NT2/D1 (cell line): ENCODE measurements at regions not wholly inside any gene's neighbourhood (a gene's known extent, or its start where the extent isn't known, plus 50 kb on each side); places are given as distances from the start of the nearest gene placed in this dataset.

Experiments
- SUZ12 ChIP-seq: IDR thresholded peaks from 2 replicates; pipeline ENCODE4 v1.6.1; 2011; ENCODE audit not compliant: insufficient read length, insufficient read depth; ENCODE audit errors: extremely low read depth
- YY1 ChIP-seq: IDR thresholded peaks from 2 replicates; pipeline ENCODE4 v1.6.1; 2011; ENCODE audit not compliant: insufficient read length, insufficient read depth
- ZNF274 ChIP-seq: IDR thresholded peaks from 2 replicates; pipeline ENCODE4 v1.6.1; 2011; ENCODE audit warnings: mild to moderate bottlenecking, low read depth, low read length

DNA sequence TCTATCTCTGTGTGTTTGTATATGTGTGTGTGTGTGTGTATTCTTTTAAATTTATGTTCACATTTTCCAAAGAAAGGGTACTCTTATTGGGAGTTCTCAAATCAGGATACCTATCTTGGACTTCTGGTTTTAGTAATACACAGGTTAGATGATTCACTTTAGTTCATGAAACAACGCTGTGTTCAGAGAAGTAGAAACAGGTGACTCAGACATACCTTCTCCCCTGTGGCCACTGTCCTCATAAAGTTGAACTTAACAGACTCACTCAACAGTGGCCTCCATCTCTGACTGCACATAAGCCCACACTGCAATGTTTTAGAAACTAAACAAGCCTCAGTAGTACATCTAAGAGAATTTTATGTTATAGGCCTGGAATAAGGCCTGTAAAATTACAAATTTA is 566.6 kb upstream of the VRK2 start:
- TF ChIP-seq ZNF274 = no peak
- TF ChIP-seq YY1 = no peak
- TF ChIP-seq SUZ12 = no peak
